Stimulated activated memory B cell treated with anti-CD40 and anti-IgM and Interleukin-4, amounts not matched to agents 10 μg/mL and 1 μg/mL and 100 μg/mL, for 72 hours (primary cell): ENCODE measurements at regions not wholly inside any gene's neighbourhood (a gene's known extent, or its start where the extent isn't known, plus 50 kb on each side); places are given as distances from the start of the nearest gene placed in this dataset.

Experiments used
- ATAC-seq: fragments of 150-1000 bp; cut with Tn5 transposase; 2 replicates; pipeline ENCODE4 v1.10.0; 2021
- H3K27ac Mint-ChIP-seq: one replicate; pipeline ENCODE4 v1.8.0; 2022; ENCODE audit warnings: mild to moderate bottlenecking, mixed read lengths
- H3K27me3 Mint-ChIP-seq: one replicate; pipeline ENCODE4 v1.8.0; 2022; ENCODE audit warnings: mixed read lengths
- H3K36me3 Mint-ChIP-seq: one replicate; pipeline ENCODE4 v1.8.0; 2022; ENCODE audit warnings: mixed read lengths
- H3K4me1 Mint-ChIP-seq: one replicate; pipeline ENCODE4 v1.8.0; 2022; ENCODE audit warnings: mixed read lengths
- H3K4me3 Mint-ChIP-seq: one replicate; pipeline ENCODE4 v1.8.0; 2022; ENCODE audit warnings: mild to moderate bottlenecking, moderate library complexity, mixed read lengths
- H3K9me3 Mint-ChIP-seq: one replicate; pipeline ENCODE4 v1.8.0; 2022; ENCODE audit warnings: mixed read lengths

GRCh38 chr10:94180576-94180975, 182.2 kb downstream of the NOC3L start:
- Mint-ChIP-seq H3K27ac (no peak overlapping the region), H3K9me3 (no peaks in the 10 kb centered on the region), H3K27me3 (peaks cover 25% of the 10 kb centered on the region), H3K4me1 (no peaks in the 10 kb centered on the region), H3K4me3 (no peak overlapping the region), H3K36me3 (no peaks in the 10 kb centered on the region)
- ATAC-seq, result no peak

GRCh38 chr10:94183666-94184264, 179.0 kb downstream of the NOC3L start:
- peaks cover 8% of the 10 kb centered on the region for H3K27me3 Mint-ChIP-seq
- H3K4me3 Mint-ChIP-seq, result no peak overlapping the region
- no peak overlapping the region for H3K27ac Mint-ChIP-seq
- H3K9me3 Mint-ChIP-seq, result no peaks in the 10 kb centered on the region
- no peak for ATAC-seq
- no peaks in the 10 kb centered on the region for H3K4me1 Mint-ChIP-seq
- H3K36me3 Mint-ChIP-seq, result no peaks in the 10 kb centered on the region

- H3K4me1 Mint-ChIP-seq, result no peaks in the 10 kb centered on the region
- H3K27me3 Mint-ChIP-seq, result peaks cover 8% of the 10 kb centered on the region
- no peaks in the 10 kb centered on the region for H3K9me3 Mint-ChIP-seq
- no peaks in the 10 kb centered on the region for H3K36me3 Mint-ChIP-seq
- no peak overlapping the region for H3K27ac Mint-ChIP-seq
- H3K4me3 Mint-ChIP-seq, result no peak overlapping the region
- no peak for ATAC-seq
Observed at GRCh38 chr10:94186722-94187121, 176.0 kb downstream of the NOC3L start.

- no peak for ATAC-seq
- Mint-ChIP-seq H3K27me3 (no peaks in the 10 kb centered on the region), H3K9me3 (no peaks in the 10 kb centered on the region), H3K36me3 (no peaks in the 10 kb centered on the region), H3K4me1 (no peaks in the 10 kb centered on the region), H3K27ac (no peak overlapping the region), H3K4me3 (no peak overlapping the region)
Observed at GRCh38 chr10:94192333-94192732, 170.4 kb downstream of the NOC3L start.

- no peaks in the 10 kb centered on the region for H3K4me1 Mint-ChIP-seq
Observed at GRCh38 chr10:94192974-94193373, 169.8 kb downstream of the NOC3L start.

GRCh38 chr10:94193466-94193924, 169.2 kb downstream of the NOC3L start:
- Mint-ChIP-seq H3K4me3 (no peak overlapping the region), H3K9me3 (no peaks in the 10 kb centered on the region)

More at GRCh38 chr10:94192974-94193373, 169.8 kb downstream of the NOC3L start:
- no peak overlapping the region for H3K27ac Mint-ChIP-seq
- H3K4me3 Mint-ChIP-seq, result no peak overlapping the region
- no peaks in the 10 kb centered on the region for H3K27me3 Mint-ChIP-seq
- H3K9me3 Mint-ChIP-seq, result no peaks in the 10 kb centered on the region
- H3K36me3 Mint-ChIP-seq, result no peaks in the 10 kb centered on the region
- no peak for ATAC-seq

GRCh38 chr10:94194256-94194655, 168.5 kb downstream of the NOC3L start:
- H3K4me1 Mint-ChIP-seq, result no peaks in the 10 kb centered on the region
- no peaks in the 10 kb centered on the region for H3K36me3 Mint-ChIP-seq
- H3K27ac Mint-ChIP-seq, result no peak overlapping the region
- H3K4me3 Mint-ChIP-seq, result no peak overlapping the region
- ATAC-seq, result no peak
- no peaks in the 10 kb centered on the region for H3K9me3 Mint-ChIP-seq
- no peaks in the 10 kb centered on the region for H3K27me3 Mint-ChIP-seq

More at GRCh38 chr10:94193466-94193924, 169.2 kb downstream of the NOC3L start:
- Mint-ChIP-seq H3K4me1 (no peaks in the 10 kb centered on the region), H3K27me3 (no peaks in the 10 kb centered on the region), H3K36me3 (no peaks in the 10 kb centered on the region), H3K27ac (no peak overlapping the region)
- ATAC-seq, result no peak

- no peak for ATAC-seq
- H3K9me3 Mint-ChIP-seq, result no peaks in the 10 kb centered on the region
- H3K36me3 Mint-ChIP-seq, result no peaks in the 10 kb centered on the region
- no peaks in the 10 kb centered on the region for H3K27me3 Mint-ChIP-seq
- H3K4me3 Mint-ChIP-seq, result no peak overlapping the region
- no peak overlapping the region for H3K27ac Mint-ChIP-seq
- H3K4me1 Mint-ChIP-seq, result no peaks in the 10 kb centered on the region
Observed at GRCh38 chr10:94197241-94197640, 165.5 kb downstream of the NOC3L start.

GRCh38 chr10:94198324-94198723, 164.4 kb downstream of the NOC3L start:
- no peak for ATAC-seq
- Mint-ChIP-seq H3K27ac (no peak overlapping the region), H3K4me1 (no peaks in the 10 kb centered on the region), H3K9me3 (no peaks in the 10 kb centered on the region), H3K4me3 (no peak overlapping the region), H3K36me3 (no peaks in the 10 kb centered on the region), H3K27me3 (no peaks in the 10 kb centered on the region)

GRCh38 chr10:94199565-94199964, 163.2 kb downstream of the NOC3L start:
- Mint-ChIP-seq H3K4me1 (no peaks in the 10 kb centered on the region), H3K36me3 (no peaks in the 10 kb centered on the region), H3K4me3 (no peak overlapping the region), H3K9me3 (peaks cover 5% of the 10 kb centered on the region), H3K27ac (no peak overlapping the region), H3K27me3 (peaks cover 12% of the 10 kb centered on the region)
- ATAC-seq, result no peak

GRCh38 chr10:94200146-94200837, 162.4 kb downstream of the NOC3L start:
- Mint-ChIP-seq H3K4me1 (no peaks in the 10 kb centered on the region), H3K27me3 (peaks cover 12% of the 10 kb centered on the region), H3K27ac (no peak overlapping the region), H3K36me3 (no peaks in the 10 kb centered on the region), H3K9me3 (peaks cover 6% of the 10 kb centered on the region), H3K4me3 (no peak overlapping the region)
- ATAC-seq, result no peak

- Mint-ChIP-seq H3K4me3 (no peak overlapping the region), H3K9me3 (peaks cover 6% of the 10 kb centered on the region), H3K36me3 (no peaks in the 10 kb centered on the region), H3K27ac (no peak overlapping the region), H3K27me3 (peaks cover 12% of the 10 kb centered on the region), H3K4me1 (no peaks in the 10 kb centered on the region)
- no peak for ATAC-seq
Observed at GRCh38 chr10:94205396-94205831, 157.3 kb downstream of the NOC3L start.

GRCh38 chr10:94206176-94206575, 156.6 kb downstream of the NOC3L start:
- no peak for ATAC-seq

GRCh38 chr10:94208315-94208714, 154.4 kb downstream of the NOC3L start:
- ATAC-seq, result no peak
- no peaks in the 10 kb centered on the region for H3K36me3 Mint-ChIP-seq
- H3K27ac Mint-ChIP-seq, result no peak overlapping the region

More at GRCh38 chr10:94206176-94206575, 156.6 kb downstream of the NOC3L start:
- Mint-ChIP-seq H3K4me3 (no peak overlapping the region), H3K9me3 (peaks cover 6% of the 10 kb centered on the region), H3K27ac (no peak overlapping the region), H3K4me1 (no peaks in the 10 kb centered on the region), H3K36me3 (no peaks in the 10 kb centered on the region), H3K27me3 (peaks cover 20% of the 10 kb centered on the region)

GRCh38 chr10:94210440-94211168, 152.1 kb downstream of the NOC3L start:
- H3K9me3 Mint-ChIP-seq, result no peaks in the 10 kb centered on the region
- peaks cover 14% of the 10 kb centered on the region for H3K27me3 Mint-ChIP-seq
- ATAC-seq, result no peak
- no peak overlapping the region for H3K27ac Mint-ChIP-seq
- H3K4me1 Mint-ChIP-seq, result no peaks in the 10 kb centered on the region
- H3K4me3 Mint-ChIP-seq, result no peak overlapping the region
- H3K36me3 Mint-ChIP-seq, result no peaks in the 10 kb centered on the region

More at GRCh38 chr10:94208315-94208714, 154.4 kb downstream of the NOC3L start:
- H3K4me3 Mint-ChIP-seq, result no peak overlapping the region
- H3K4me1 Mint-ChIP-seq, result no peaks in the 10 kb centered on the region
- peaks cover 20% of the 10 kb centered on the region for H3K27me3 Mint-ChIP-seq
- peaks cover 6% of the 10 kb centered on the region for H3K9me3 Mint-ChIP-seq
